NK-92 treated with Interleukin-12 subunit alpha and Interleukin-12 subunit beta, amount 100 ng/mL, for 24 hours (cell line): ENCODE measurements at regions not wholly inside any gene's neighbourhood (a gene's known extent, or its start where the extent isn't known, plus 50 kb on each side); places are given as distances from the start of the nearest gene placed in this dataset.
"Not testable (repeated sequence)": the region's sequence is repeated elsewhere in the genome, so short reads cannot be mapped to it uniquely, and the experiment has no call there.

Source experiments
- DNase-seq: peaks from one replicate; lab custom pipeline; 2025; lab: John Stamatoyannopoulos, UW

GRCh38 chr5:96171973-96172372, 210.3 kb upstream of the ELL2 start:
- DNase-seq: not testable (repeated sequence)

- DNase-seq: not testable (repeated sequence)
Measured at GRCh38 chr5:96170481-96171125, 209.0 kb upstream of the ELL2 start.

GRCh38 chr5:96168833-96169232, 207.2 kb upstream of the ELL2 start:
- not testable (repeated sequence) for DNase-seq

GRCh38 chr5:96159043-96159442, 197.4 kb upstream of the ELL2 start:
- no peak for DNase-seq

- DNase-seq: no peak
Measured at GRCh38 chr5:96157841-96158291, 196.2 kb upstream of the ELL2 start.

- DNase-seq: no peak
Measured at GRCh38 chr5:96157077-96157780, 195.6 kb upstream of the ELL2 start.

GRCh38 chr5:96155147-96155546, 193.5 kb upstream of the ELL2 start:
- no peak for DNase-seq

- DNase-seq: no peak
Measured at GRCh38 chr5:96151891-96152290, 190.2 kb upstream of the ELL2 start.

- DNase-seq: no peak
Measured at GRCh38 chr5:96150007-96150406, 188.4 kb upstream of the ELL2 start.

GRCh38 chr5:96149546-96149945, 187.9 kb upstream of the ELL2 start:
- DNase-seq: no peak

- no peak for DNase-seq
Measured at GRCh38 chr5:96149021-96149420, 187.4 kb upstream of the ELL2 start.

GRCh38 chr5:96148376-96148775, 186.7 kb upstream of the ELL2 start:
- DNase-seq: no peak

GRCh38 chr5:96147866-96148265, 186.2 kb upstream of the ELL2 start:
- DNase-seq: no peak

- DNase-seq: no peak
Measured at GRCh38 chr5:96146675-96147074, 185.0 kb upstream of the ELL2 start.

- DNase-seq: no peak
Measured at GRCh38 chr5:96144289-96144688, 182.6 kb upstream of the ELL2 start.

- DNase-seq: no peak
Measured at GRCh38 chr5:96143450-96143849, 181.8 kb upstream of the ELL2 start.

- no peak for DNase-seq
Measured at GRCh38 chr5:96142786-96143434, 181.3 kb upstream of the ELL2 start.

- no peak for DNase-seq
Measured at GRCh38 chr5:96142184-96142781, 180.6 kb upstream of the ELL2 start.

GRCh38 chr5:96141749-96142148, 180.1 kb upstream of the ELL2 start:
- DNase-seq: no peak

GRCh38 chr5:96140496-96140895, 178.8 kb upstream of the ELL2 start:
- no peak for DNase-seq

- no peak for DNase-seq
Measured at GRCh38 chr5:96140084-96140483, 178.4 kb upstream of the ELL2 start.

- no peak for DNase-seq
Measured at GRCh38 chr5:96134886-96135285, 173.2 kb upstream of the ELL2 start.
